T-cell (primary cell): ENCODE measurements at regions not wholly inside any gene's neighbourhood (a gene's known extent, or its start where the extent isn't known, plus 50 kb on each side); places are given as distances from the start of the nearest gene placed in this dataset.

ENCODE experiments used
- ATAC-seq, 4 experiments: fragments of 200-7000 bp in 3 of 4; fragments of 150-1000 bp in 1 of 4; cut with Tn5 transposase; replicated peaks in 1 of 4; 1 replicate in 3 of 4; 2 replicates in 1 of 4; pipeline ENCODE4 v1.10.0; 2021; ENCODE audit warnings: moderate library complexity in 3 of 4, mild to moderate bottlenecking in 2 of 4, moderate number of reproducible peaks in 1 of 4
- CTCF ChIA-PET, 2 donors: fragments of 300-600 bp; sonication (Branson Sonifier 250); formaldehyde crosslinking; loops; one replicate each; lab custom pipeline; 2022; ENCODE audit warnings: antibody characterized with exemption in 2 of 2; lab: Charles Lee
- POLR2A ChIA-PET, 2 donors: fragments of 300-600 bp; sonication (Branson Sonifier 250); formaldehyde crosslinking; loops; one replicate each; lab custom pipeline; 2022; ENCODE audit warnings: antibody characterized with exemption in 2 of 2; lab: Charles Lee
- DNase-seq, 35 experiments: peaks; one replicate each; pipeline versions ENCODE4 v3.0.0 to v3.0.0-alpha.2; 2013 to 2023
- H3K27ac ChIP-seq: one replicate; pipeline ENCODE4 v1.5.1; 2013; ENCODE audit warnings: low read length
- H3K27me3 ChIP-seq, 2 experiments: replicated peaks in 1 of 2; 1 replicate in 1 of 2; 2 replicates in 1 of 2; pipeline versions ENCODE4 v1.6.1 to v1.7.0; 2013; ENCODE audit warnings: low read length in 1 of 2, mixed read lengths in 1 of 2; ENCODE audit not compliant: control insufficient read depth in 2 of 2, insufficient read depth in 2 of 2; ENCODE audit errors: extremely low read depth in 1 of 2
- H3K36me3 ChIP-seq, 2 donors: 1 replicate in 1 of 2; 2 replicates in 1 of 2; pipeline versions ENCODE4 v1.6.1 to v1.7.0; 2013; ENCODE audit warnings: low read length in 1 of 2; ENCODE audit not compliant: control insufficient read depth in 2 of 2, insufficient read depth in 1 of 2; ENCODE audit errors: extremely low read depth in 1 of 2
- H3K4me1 ChIP-seq, 2 experiments: 1 replicate in 1 of 2; 2 replicates in 1 of 2; pipeline versions ENCODE4 v1.6.1 to v1.7.0; 2013; ENCODE audit warnings: low read length in 2 of 2, mixed read lengths in 1 of 2; ENCODE audit not compliant: insufficient read depth in 2 of 2, control insufficient read depth in 1 of 2; ENCODE audit errors: extremely low read depth in 1 of 2
- H3K4me3 ChIP-seq, 2 donors: 1 replicate in 1 of 2; 2 replicates in 1 of 2; pipeline versions ENCODE4 v1.5.1 to v1.7.0; 2013; ENCODE audit warnings: mild to moderate bottlenecking in 2 of 2, low read length in 1 of 2, moderate library complexity in 1 of 2; ENCODE audit not compliant: control insufficient read depth in 1 of 2; ENCODE audit errors: extremely low read depth in 1 of 2
- H3K9me3 ChIP-seq: 2 replicates; pipeline ENCODE4 v1.7.0; 2013
- H3K27ac Mint-ChIP-seq, 2 donors: one replicate each; pipeline ENCODE4 v1.8.0; 2020 to 2021; ENCODE audit warnings: mild to moderate bottlenecking in 2 of 2, mixed read lengths in 2 of 2
- H3K27me3 Mint-ChIP-seq, 2 donors: one replicate each; pipeline ENCODE4 v1.8.0; 2021 to 2022; ENCODE audit warnings: mixed read lengths in 2 of 2
- H3K36me3 Mint-ChIP-seq: one replicate; pipeline ENCODE4 v1.8.0; 2021; ENCODE audit warnings: mixed read lengths
- H3K4me1 Mint-ChIP-seq, 3 donors: one replicate each; pipeline ENCODE4 v1.8.0; 2020 to 2022; ENCODE audit warnings: mixed read lengths in 3 of 3, mild to moderate bottlenecking in 1 of 3
- H3K4me3 Mint-ChIP-seq, 3 donors: one replicate each; pipeline ENCODE4 v1.8.0; 2020 to 2022; ENCODE audit warnings: mild to moderate bottlenecking in 3 of 3, mixed read lengths in 3 of 3, moderate library complexity in 3 of 3
- H3K9me3 Mint-ChIP-seq, 3 donors: one replicate each; pipeline ENCODE4 v1.8.0; 2020 to 2022; ENCODE audit warnings: mixed read lengths in 3 of 3
- WGBS: methylation state at CpG from one replicate; pipeline ENCODE4 v1.1.5; 2013; ENCODE audit warnings: missing lambda C conversion rate; ENCODE audit not compliant: insufficient coverage; 5-methylcytosine and 5-hydroxymethylcytosine counted together

DNA sequence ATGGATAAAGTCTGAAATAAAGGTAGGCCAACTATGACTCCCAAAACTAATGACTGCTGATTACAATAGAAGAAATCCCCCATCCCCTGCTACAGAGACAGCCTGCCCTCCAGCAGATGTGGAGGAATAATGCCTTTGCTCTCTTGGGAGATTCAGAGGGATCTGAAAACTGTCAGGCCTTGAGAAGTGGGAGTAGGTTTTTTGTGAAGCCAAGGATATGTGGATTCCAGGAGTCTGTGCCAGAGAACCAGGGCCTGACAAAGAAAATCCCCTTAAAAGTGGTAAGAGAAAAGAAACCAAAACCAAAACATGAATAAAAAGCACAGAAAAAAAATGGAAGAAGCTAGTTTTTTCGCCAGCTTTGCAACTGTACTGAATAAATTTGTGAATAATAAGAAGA lies 397.6 kb downstream of the ZNF521 start:
- Histone ChIP-seq H3K27me3 (no peaks in the 10 kb centered on the region), H3K27ac (no peak overlapping the region), H3K36me3 (no peaks in the 10 kb centered on the region), H3K4me1 (no peaks in the 10 kb centered on the region), H3K4me3 (no peak overlapping the region), H3K9me3 (no peaks in the 10 kb centered on the region)
- CTCF ChIA-PET = no interaction called here
- WGBS = no CpG with 5 or more reads among the region's 1 CpG
- ATAC-seq (no peak), DNase-seq (no peak)
- H3K4me3 Mint-ChIP-seq = no peak overlapping the region
- H3K4me1 Mint-ChIP-seq = no peaks in the 10 kb centered on the region
- no peak overlapping the region for H3K27ac Mint-ChIP-seq
- POLR2A ChIA-PET = interaction anchor here in 1 of 2 donors (0.6 kb wide), 1 partner anchor 1388 kb away, joined by 3 read pairs; no protein-coding TSS in a partner anchor
- H3K9me3 Mint-ChIP-seq = no peaks in the 10 kb centered on the region
- H3K36me3 Mint-ChIP-seq = no peaks in the 10 kb centered on the region
- no peaks in the 10 kb centered on the region for H3K27me3 Mint-ChIP-seq

DNA sequence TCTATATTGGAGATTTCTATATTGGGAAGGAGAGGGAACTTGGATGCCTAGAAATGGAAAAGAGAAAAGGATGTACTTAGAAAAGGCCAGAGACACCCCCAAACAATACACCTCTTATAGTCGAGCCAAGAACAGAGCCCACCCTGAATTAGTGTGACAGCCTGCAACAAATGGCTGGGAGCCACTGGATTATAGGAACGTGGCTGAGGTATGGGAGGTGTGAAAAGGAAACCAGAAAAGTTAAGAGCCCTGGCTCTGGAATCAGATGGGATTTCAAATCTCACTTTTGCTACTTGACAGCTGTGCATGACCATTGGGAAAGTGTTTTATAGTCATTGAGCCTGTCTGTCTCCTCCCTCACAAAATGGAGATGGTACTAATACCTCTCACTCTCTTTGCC lies 394.0 kb downstream of the ZNF521 start:
- Mint-ChIP-seq H3K4me3 (no peak overlapping the region), H3K36me3 (no peaks in the 10 kb centered on the region), H3K27ac (no peak overlapping the region), H3K27me3 (no peaks in the 10 kb centered on the region), H3K9me3 (no peaks in the 10 kb centered on the region), H3K4me1 (no peaks in the 10 kb centered on the region)
- H3K27ac ChIP-seq = no peak overlapping the region
- no peaks in the 10 kb centered on the region for H3K36me3 ChIP-seq
- no peak for ATAC-seq
- whole genome bisulfite sequencing = 50% methylated on average over 1 of the region's 2 CpGs
- no peaks in the 10 kb centered on the region for H3K9me3 ChIP-seq
- CTCF ChIA-PET = no interaction called here
- no peak for DNase-seq
- no peaks in the 10 kb centered on the region for H3K27me3 ChIP-seq
- POLR2A ChIA-PET = no interaction called here
- H3K4me1 ChIP-seq = no peaks in the 10 kb centered on the region
- H3K4me3 ChIP-seq = no peak overlapping the region

DNA sequence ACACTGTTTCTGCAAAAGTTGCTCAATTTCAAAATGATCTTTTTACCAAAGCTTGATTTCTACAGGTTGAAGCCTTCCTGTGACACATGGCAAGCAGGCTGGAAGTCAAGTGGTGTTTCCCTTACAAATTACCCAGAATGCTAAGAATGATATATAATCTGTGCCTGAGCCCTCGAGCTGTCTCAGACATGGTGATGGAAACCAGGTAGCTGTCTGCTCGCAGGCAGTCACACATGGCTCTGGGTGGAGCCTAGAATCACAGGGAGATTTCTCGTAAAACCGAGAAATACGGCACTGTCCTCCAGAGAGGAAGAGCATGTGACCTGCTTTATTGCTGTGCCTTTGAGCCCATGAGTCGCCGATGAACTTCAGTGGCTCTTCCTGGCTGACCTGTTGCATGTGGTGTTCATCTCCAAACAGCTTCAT lies 392.9 kb downstream of the ZNF521 start:
- H3K27ac Mint-ChIP-seq = no peak overlapping the region
- no peaks in the 10 kb centered on the region for H3K27me3 Mint-ChIP-seq
- H3K27me3 ChIP-seq = no peaks in the 10 kb centered on the region
- DNase-seq = no peak
- no peaks in the 10 kb centered on the region for H3K36me3 Mint-ChIP-seq
- no peaks in the 10 kb centered on the region for H3K4me1 Mint-ChIP-seq
- no peak overlapping the region for H3K4me3 ChIP-seq
- peaks cover 0 to 5% (median 0%) of the 10 kb centered on the region in 3 donors for H3K9me3 Mint-ChIP-seq
- no peaks in the 10 kb centered on the region for H3K36me3 ChIP-seq
- ChIA-PET CTCF (no interaction called here), POLR2A (no interaction called here)
- H3K4me3 Mint-ChIP-seq = no peak overlapping the region
- H3K27ac ChIP-seq = no peak overlapping the region
- WGBS = 78% methylated on average over 7 of the region's 7 CpGs
- no peaks in the 10 kb centered on the region for H3K4me1 ChIP-seq
- no peaks in the 10 kb centered on the region for H3K9me3 ChIP-seq
- no peak for ATAC-seq

DNA sequence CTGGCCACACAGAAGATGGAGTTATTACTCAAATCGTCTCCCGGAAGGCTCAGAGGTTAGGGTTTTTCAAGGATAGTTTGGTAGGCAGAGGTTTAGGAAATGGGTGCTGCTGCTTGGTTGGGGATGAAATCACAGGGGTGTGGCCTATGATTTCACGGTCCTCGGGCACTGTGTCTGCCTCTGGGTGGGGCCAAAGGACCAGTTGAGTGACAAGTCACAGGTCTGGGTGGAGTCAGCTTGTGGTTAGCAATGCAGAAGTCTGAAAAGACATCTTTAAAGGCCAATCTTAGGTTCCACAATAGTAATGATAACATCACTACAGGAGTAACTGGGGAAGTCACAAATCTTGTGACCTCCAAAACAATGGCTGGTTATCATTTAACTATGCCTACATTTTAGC lies 387.8 kb downstream of the ZNF521 start:
- Mint-ChIP-seq H3K9me3 (peaks cover 5 to 12% (median 6%) of the 10 kb centered on the region in 3 donors), H3K27me3 (no peaks in the 10 kb centered on the region), H3K4me1 (no peaks in the 10 kb centered on the region), H3K4me3 (no peak overlapping the region), H3K27ac (no peak overlapping the region), H3K36me3 (no peaks in the 10 kb centered on the region)
- no peaks in the 10 kb centered on the region for H3K4me1 ChIP-seq
- H3K4me3 ChIP-seq = no peak overlapping the region
- ChIA-PET CTCF (no interaction called here), POLR2A (no interaction called here)
- no peaks in the 10 kb centered on the region for H3K9me3 ChIP-seq
- no peaks in the 10 kb centered on the region for H3K27me3 ChIP-seq
- DNase-seq (peak in 2 of 35 experiments; percentile 1 to 8), ATAC-seq (no peak)
- 100% methylated on average over 2 of the region's 4 CpGs for WGBS
- no peak overlapping the region for H3K27ac ChIP-seq
- H3K36me3 ChIP-seq = no peaks in the 10 kb centered on the region

DNA sequence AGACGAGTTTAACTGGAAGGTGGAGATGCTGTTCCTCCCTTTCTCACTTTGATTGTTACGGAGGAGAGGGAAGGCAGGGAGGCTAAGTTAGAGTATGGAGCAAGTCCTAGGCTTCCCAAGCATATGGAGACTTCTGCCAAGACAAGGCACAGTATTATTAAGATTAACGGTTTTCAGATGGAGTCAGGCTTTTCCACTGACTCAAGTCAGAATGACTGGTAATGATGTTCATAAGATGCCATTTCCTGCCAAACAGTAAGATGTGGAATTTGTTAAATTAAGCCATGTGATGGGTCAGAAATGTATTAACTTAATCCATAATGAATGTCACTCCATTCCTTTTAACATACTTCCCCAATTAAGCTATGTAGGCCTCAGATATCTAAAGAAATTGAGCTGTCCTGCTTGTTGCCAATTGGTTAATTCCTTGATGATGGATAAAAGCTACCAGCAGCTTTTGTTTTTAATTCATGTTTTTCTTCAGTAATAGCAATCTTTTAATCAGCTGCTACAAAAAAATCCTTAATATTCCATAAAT lies 383.7 kb downstream of the ZNF521 start:
- CTCF ChIA-PET = no interaction called here
- Histone ChIP-seq H3K36me3 (no peaks in the 10 kb centered on the region), H3K27ac (no peak overlapping the region), H3K4me1 (no peaks in the 10 kb centered on the region), H3K27me3 (no peaks in the 10 kb centered on the region), H3K4me3 (no peak overlapping the region), H3K9me3 (no peaks in the 10 kb centered on the region)
- DNase-seq (no peak), ATAC-seq (no peak)
- 80% methylated on average over 1 of the region's 3 CpGs for WGBS
- no peaks in the 10 kb centered on the region for H3K27me3 Mint-ChIP-seq
- POLR2A ChIA-PET = no interaction called here
- no peak overlapping the region for H3K4me3 Mint-ChIP-seq
- no peaks in the 10 kb centered on the region for H3K4me1 Mint-ChIP-seq
- H3K27ac Mint-ChIP-seq = no peak overlapping the region
- H3K9me3 Mint-ChIP-seq = peaks cover 9 to 22% (median 12%) of the 10 kb centered on the region in 3 donors
- H3K36me3 Mint-ChIP-seq = no peaks in the 10 kb centered on the region

DNA sequence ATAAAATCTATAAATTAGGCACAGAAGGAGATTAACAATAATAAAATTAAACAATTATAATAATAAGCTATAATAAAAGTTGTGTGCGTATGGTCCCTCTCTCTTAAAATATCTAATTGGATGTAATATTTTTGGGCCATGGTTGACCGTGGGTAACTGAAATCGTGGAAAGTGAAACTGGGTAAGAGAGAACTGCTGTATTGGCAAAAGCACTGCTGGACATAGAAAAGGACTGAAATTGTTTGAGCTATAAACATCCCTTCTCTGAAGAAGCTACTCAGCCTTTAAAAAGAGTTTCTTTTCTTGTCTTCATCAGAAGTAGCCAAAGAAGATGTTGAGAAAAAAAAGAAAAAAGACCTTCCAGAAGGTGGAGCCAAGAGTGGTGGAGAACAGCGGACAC lies 379.4 kb downstream of the ZNF521 start:
- Mint-ChIP-seq H3K4me3 (no peak overlapping the region), H3K27ac (no peak overlapping the region), H3K27me3 (no peaks in the 10 kb centered on the region), H3K4me1 (no peaks in the 10 kb centered on the region), H3K36me3 (no peaks in the 10 kb centered on the region), H3K9me3 (peaks cover 2 to 12% (median 9%) of the 10 kb centered on the region in 3 donors)
- no peaks in the 10 kb centered on the region for H3K9me3 ChIP-seq
- ATAC-seq = no peak
- POLR2A ChIA-PET = no interaction called here
- H3K27ac ChIP-seq = no peak overlapping the region
- DNase-seq = no peak
- no peak overlapping the region for H3K4me3 ChIP-seq
- H3K36me3 ChIP-seq = no peaks in the 10 kb centered on the region
- no peaks in the 10 kb centered on the region for H3K27me3 ChIP-seq
- WGBS = 86% methylated on average over 1 of the region's 4 CpGs
- no peaks in the 10 kb centered on the region for H3K4me1 ChIP-seq
- CTCF ChIA-PET = no interaction called here

DNA sequence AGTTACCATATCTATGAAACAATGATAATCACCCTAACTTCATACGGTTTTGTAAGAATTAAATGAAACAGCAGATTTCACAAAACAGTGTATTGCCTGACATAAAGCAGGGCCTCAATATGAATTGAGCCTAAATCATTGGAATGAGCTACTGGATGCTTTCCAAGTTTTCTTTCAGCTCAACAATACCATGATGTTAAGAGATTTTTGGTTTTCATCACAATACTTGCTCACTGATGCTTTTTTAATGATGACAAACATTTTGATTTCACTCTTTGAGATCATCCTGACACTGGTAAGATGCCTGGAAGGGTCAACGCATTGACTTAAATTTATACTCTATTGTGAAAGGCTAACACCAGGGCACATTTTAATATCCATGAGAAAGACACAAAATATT lies 377.5 kb downstream of the ZNF521 start:
- POLR2A ChIA-PET = no interaction called here
- no peak for ATAC-seq
- no CpG with 5 or more reads among the region's 2 CpGs for WGBS

More for the DNA sequence above, 377.5 kb downstream of the ZNF521 start:
- Histone ChIP-seq H3K27me3 (no peaks in the 10 kb centered on the region), H3K27ac (no peak overlapping the region), H3K9me3 (no peaks in the 10 kb centered on the region), H3K36me3 (no peaks in the 10 kb centered on the region), H3K4me1 (no peaks in the 10 kb centered on the region), H3K4me3 (no peak overlapping the region)
- Mint-ChIP-seq H3K4me1 (no peaks in the 10 kb centered on the region), H3K27me3 (no peaks in the 10 kb centered on the region), H3K36me3 (no peaks in the 10 kb centered on the region), H3K9me3 (peaks cover 2 to 10% (median 7%) of the 10 kb centered on the region in 3 donors), H3K27ac (no peak overlapping the region), H3K4me3 (no peak overlapping the region)
- CTCF ChIA-PET = no interaction called here
- no peak for DNase-seq
